Stimulated activated CD8-positive, alpha-beta memory T cell treated with anti-CD3 and anti-CD28 coated beads, Interleukin-15, amount 100 ng/mL, for 1 hour (primary cell): ENCODE measurements at regions not wholly inside any gene's neighbourhood (a gene's known extent, or its start where the extent isn't known, plus 50 kb on each side); places are given as distances from the start of the nearest gene placed in this dataset.
A peak's percentile ranks its signal among the peaks of the same experiment; 100 is the strongest.
"Not testable (repeated sequence)": the region's sequence is repeated elsewhere in the genome, so short reads cannot be mapped to it uniquely, and the experiment has no call there.

ENCODE experiments used
- DNase-seq: peaks from one replicate; pipeline ENCODE4 v3.0.0-alpha.2; 2020; ENCODE audit warnings: low read depth

GRCh38 chr16:31581065-31581464 is 53.4 kb downstream of the AHSP start:
- DNase-seq, result not testable (repeated sequence)

- not testable (repeated sequence) for DNase-seq
Measured at GRCh38 chr16:31601737-31602384, 74.2 kb downstream of the AHSP start.

GRCh38 chr16:31618130-31618529 is 90.4 kb downstream of the AHSP start:
- no peak for DNase-seq

GRCh38 chr16:31636433-31636832 is 108.7 kb downstream of the AHSP start:
- no peak for DNase-seq

- DNase-seq, result no peak
Measured at GRCh38 chr16:31641279-31641678, 113.6 kb downstream of the AHSP start.

GRCh38 chr16:31655674-31656073 is 128.0 kb downstream of the AHSP start:
- DNase-seq, result not testable (repeated sequence)

GRCh38 chr16:31664683-31665482 is 137.2 kb downstream of the AHSP start:
- no peak for DNase-seq

- no peak for DNase-seq
Measured at GRCh38 chr16:31674686-31675085, 147.0 kb downstream of the AHSP start.

GRCh38 chr16:31676731-31677130 is 149.0 kb downstream of the AHSP start:
- no peak for DNase-seq

- no peak for DNase-seq
Measured at GRCh38 chr16:31678649-31679325, 151.1 kb downstream of the AHSP start.

GRCh38 chr16:31689331-31689730 is 161.6 kb downstream of the AHSP start:
- not testable (repeated sequence) for DNase-seq

GRCh38 chr16:31692338-31692737 is 164.6 kb downstream of the AHSP start:
- not testable (repeated sequence) for DNase-seq

GRCh38 chr16:31693733-31694132 is 166.0 kb downstream of the AHSP start:
- no peak for DNase-seq

- no peak for DNase-seq
Measured at GRCh38 chr16:31694461-31694860, 166.8 kb downstream of the AHSP start.

GRCh38 chr16:31695667-31696066 is 168.0 kb downstream of the AHSP start:
- DNase-seq, result no peak

GRCh38 chr16:31696968-31697743 is 169.5 kb downstream of the AHSP start:
- DNase-seq, result no peak

GRCh38 chr16:31697744-31698125 is 170.0 kb downstream of the AHSP start:
- DNase-seq, result no peak

GRCh38 chr16:31698901-31699300 is 171.2 kb downstream of the AHSP start:
- no peak for DNase-seq

GRCh38 chr16:31699601-31700000 is 171.9 kb downstream of the AHSP start:
- DNase-seq, result no peak

GRCh38 chr16:31700200-31700529 is 172.5 kb downstream of the AHSP start:
- DNase-seq, result no peak

- peak; percentile 79 for DNase-seq
Measured at GRCh38 chr16:31700530-31701388, 172.8 kb upstream of the ZNF267 start.
